Erythroblast (primary cell): ENCODE measurements at regions not wholly inside any gene's neighbourhood (a gene's known extent, or its start where the extent isn't known, plus 50 kb on each side); places are given as distances from the start of the nearest gene placed in this dataset.

Experiments
- DNase-seq, 2 experiments: peaks; one replicate each; lab custom pipeline; 2025; lab: John Stamatoyannopoulos, UW
- GATA1 ChIP-seq: IDR thresholded peaks from 2 replicates; pipeline ENCODE4 v1.6.1; 2011; ENCODE audit warnings: low read depth, mild to moderate bottlenecking, control low read depth, low read length, moderate library complexity
- POLR2A ChIP-seq: IDR thresholded peaks from 2 replicates; pipeline ENCODE4 v1.6.1; 2011; ENCODE audit warnings: mild to moderate bottlenecking, low read length

- no peak for DNase-seq
- TF ChIP-seq POLR2A (no peak), GATA1 (no peak)
Observed at GRCh38 chr2:129319422-129319717, 660.1 kb upstream of the RAB6C start.

- TF ChIP-seq POLR2A = no peak
- no peak for DNase-seq
Observed at GRCh38 chr2:129320288-129320687, 659.2 kb upstream of the RAB6C start.

GRCh38 chr2:129324349-129324748, 655.1 kb upstream of the RAB6C start:
- no peak for DNase-seq
- no peak for TF ChIP-seq POLR2A
- no peak for TF ChIP-seq GATA1

- TF ChIP-seq GATA1 = no peak
- TF ChIP-seq POLR2A = no peak
- DNase-seq = no peak
Observed at GRCh38 chr2:129325151-129325550, 654.3 kb upstream of the RAB6C start.

GRCh38 chr2:129329574-129329973, 649.9 kb upstream of the RAB6C start:
- no peak for DNase-seq
- TF ChIP-seq GATA1 = no peak
- no peak for TF ChIP-seq POLR2A

- DNase-seq = no peak
- no peak for TF ChIP-seq GATA1
Observed at GRCh38 chr2:129330504-129330903, 649.0 kb upstream of the RAB6C start.

GRCh38 chr2:129331638-129332037, 647.8 kb upstream of the RAB6C start:
- no peak for DNase-seq
- TF ChIP-seq POLR2A (no peak), GATA1 (no peak)

GRCh38 chr2:129334128-129334527, 645.3 kb upstream of the RAB6C start:
- DNase-seq = no peak

GRCh38 chr2:129334696-129335410, 644.6 kb upstream of the RAB6C start:
- no peak for DNase-seq
- no peak for TF ChIP-seq POLR2A
- no peak for TF ChIP-seq GATA1

More at GRCh38 chr2:129334128-129334527, 645.3 kb upstream of the RAB6C start:
- TF ChIP-seq POLR2A = no peak
- TF ChIP-seq GATA1 = no peak

GRCh38 chr2:129336276-129336675, 643.2 kb upstream of the RAB6C start:
- DNase-seq = no peak
- TF ChIP-seq POLR2A (no peak), GATA1 (no peak)

- DNase-seq = peak; percentile 1 to 4
- TF ChIP-seq POLR2A = no peak
- TF ChIP-seq GATA1 = no peak
Observed at GRCh38 chr2:129337076-129337475, 642.4 kb upstream of the RAB6C start.

- TF ChIP-seq GATA1 = no peak
- TF ChIP-seq POLR2A = no peak
- no peak for DNase-seq
Observed at GRCh38 chr2:129345540-129345939, 633.9 kb upstream of the RAB6C start.

- peak; percentile 42 to 71 for DNase-seq
- TF ChIP-seq POLR2A = no peak
Observed at GRCh38 chr2:129347486-129348217, 631.8 kb upstream of the RAB6C start.

- TF ChIP-seq POLR2A (no peak), GATA1 (no peak)
Observed at GRCh38 chr2:129354631-129355030, 624.8 kb upstream of the RAB6C start.

GRCh38 chr2:129361688-129362087, 617.8 kb upstream of the RAB6C start:
- no peak for TF ChIP-seq POLR2A
- TF ChIP-seq GATA1 = no peak
- no peak for DNase-seq

More at GRCh38 chr2:129354631-129355030, 624.8 kb upstream of the RAB6C start:
- no peak for DNase-seq
